CMK (cell line): ENCODE measurements at regions not wholly inside any gene's neighbourhood (a gene's known extent, or its start where the extent isn't known, plus 50 kb on each side); places are given as distances from the start of the nearest gene placed in this dataset.
"Not testable (repeated sequence)": the region's sequence is repeated elsewhere in the genome, so short reads cannot be mapped to it uniquely, and the experiment has no call there.

Experiments used
- DNase-seq: peaks from one replicate; pipeline ENCODE4 v3.0.0-alpha.2; 2010; ENCODE audit warnings: low read depth

DNA sequence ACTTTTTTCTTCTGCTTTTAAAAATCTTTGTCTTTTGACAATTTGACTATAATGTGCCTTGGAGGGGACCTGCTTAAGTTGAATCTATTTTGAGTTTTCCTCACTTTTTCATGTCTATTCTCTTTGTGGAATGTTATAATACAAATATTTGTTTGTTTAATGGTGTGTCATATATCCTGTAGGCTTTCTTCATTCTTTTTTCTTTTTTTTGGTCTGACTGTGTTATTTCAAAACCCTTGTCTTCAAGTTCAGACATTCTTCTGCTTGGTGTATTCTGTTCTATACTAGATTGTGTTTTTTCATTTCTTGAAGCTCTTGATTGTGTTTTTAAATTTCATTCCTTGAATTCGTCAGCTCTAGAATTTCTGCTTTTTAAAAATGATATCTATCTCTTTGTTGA lies 228.2 kb downstream of the STK31 start:
- DNase-seq, result no peak

GRCh38 chr7:23938937-23939552 lies 229.0 kb downstream of the STK31 start:
- DNase-seq, result no peak

GRCh38 chr7:23939747-23940146 lies 229.7 kb downstream of the STK31 start:
- not testable (repeated sequence) for DNase-seq

DNA sequence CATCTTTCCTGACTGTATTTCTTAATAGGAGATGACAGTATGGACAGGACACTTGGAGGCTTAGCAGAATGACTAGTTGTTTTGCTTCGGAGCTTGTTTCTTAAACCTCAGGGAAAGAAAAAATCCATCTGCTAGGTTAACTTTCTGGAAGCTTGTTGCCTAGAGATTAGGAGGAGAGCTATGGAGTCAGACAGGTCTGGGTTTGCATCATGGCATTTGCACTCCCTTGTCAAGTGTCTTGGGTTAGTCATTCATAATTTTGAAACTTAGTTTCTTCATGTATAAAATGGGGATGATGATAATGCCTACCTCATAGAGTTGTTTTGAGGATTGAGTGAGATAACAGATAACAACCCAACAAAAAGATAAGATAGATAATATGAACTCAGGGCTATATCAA lies 231.5 kb downstream of the STK31 start:
- no peak for DNase-seq

- DNase-seq, result no peak
Observed at GRCh38 chr7:23942032-23942431, 232.0 kb downstream of the STK31 start.

DNA sequence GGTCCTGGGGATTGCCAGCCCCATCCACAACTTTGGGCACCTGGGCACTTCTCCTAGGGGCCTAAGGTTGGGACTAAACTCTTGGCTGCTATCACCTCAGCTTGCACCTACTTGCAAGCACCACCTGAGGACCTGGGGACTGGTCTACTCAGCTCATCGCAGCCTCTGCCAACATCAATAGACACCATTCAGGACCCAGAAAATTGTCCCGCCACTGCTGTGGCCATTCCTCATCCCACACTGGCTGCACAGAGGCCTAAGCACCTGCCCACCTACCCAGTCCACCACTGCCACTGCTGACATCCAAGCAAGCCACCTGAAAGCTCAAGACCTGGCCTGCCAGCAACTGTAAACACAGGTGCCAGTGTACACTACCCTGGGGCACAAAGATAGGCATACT lies 234.1 kb downstream of the STK31 start:
- no peak for DNase-seq

DNA sequence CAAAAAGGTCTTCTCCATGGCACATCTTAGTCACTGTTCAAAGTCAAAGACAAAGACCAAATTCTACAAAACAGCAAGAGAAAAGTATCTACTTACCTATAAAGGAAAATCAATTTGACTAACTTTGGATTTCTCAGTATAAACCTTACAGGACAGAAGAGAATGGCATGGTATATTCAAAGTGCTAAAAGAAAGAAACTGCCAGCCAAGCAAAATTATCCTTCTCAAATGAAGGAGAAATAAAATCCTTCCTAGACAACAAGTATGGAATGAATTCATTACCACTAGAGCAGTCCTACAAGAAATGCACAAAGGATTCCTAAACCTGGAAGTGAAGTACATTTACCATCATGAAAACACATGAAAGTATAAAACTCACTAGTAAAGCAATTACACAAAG lies 235.5 kb downstream of the STK31 start:
- DNase-seq, result no peak

- no peak for DNase-seq
Observed at GRCh38 chr7:23955145-23955544, 245.1 kb downstream of the STK31 start.

GRCh38 chr7:23955600-23956149 lies 245.7 kb downstream of the STK31 start:
- DNase-seq, result no peak

GRCh38 chr7:23956772-23957576 lies 247.0 kb downstream of the STK31 start:
- DNase-seq, result no peak

- no peak for DNase-seq
Observed at GRCh38 chr7:23959821-23960220, 249.8 kb downstream of the STK31 start.

GRCh38 chr7:23960361-23960760 lies 250.3 kb downstream of the STK31 start:
- DNase-seq, result no peak

- no peak for DNase-seq
Observed at GRCh38 chr7:23963461-23964165, 253.6 kb downstream of the STK31 start.

GRCh38 chr7:23964715-23965114 lies 254.7 kb downstream of the STK31 start:
- DNase-seq, result no peak

DNA sequence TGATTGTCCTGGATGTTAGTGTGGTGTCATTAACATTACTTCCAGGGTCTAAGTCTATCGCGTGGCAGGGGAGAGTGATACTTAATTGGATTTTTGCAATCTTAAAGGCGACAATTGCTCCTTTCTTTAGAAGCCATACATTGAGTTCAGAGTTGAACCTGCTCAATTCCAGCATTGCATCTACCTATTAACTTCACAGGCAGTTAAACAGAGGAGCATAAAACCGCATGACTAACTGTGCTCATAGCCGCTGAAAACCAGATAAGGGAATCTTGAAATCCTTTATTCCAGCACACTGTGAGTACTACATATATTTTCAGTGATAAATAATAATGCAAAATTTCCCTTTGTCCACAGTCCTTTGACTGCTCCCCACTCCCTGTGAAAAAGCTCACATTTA lies 255.3 kb downstream of the STK31 start:
- DNase-seq, result no peak

- DNase-seq, result no peak
Observed at GRCh38 chr7:23966941-23967340, 256.9 kb downstream of the STK31 start.

GRCh38 chr7:23967949-23968599 lies 258.1 kb downstream of the STK31 start:
- DNase-seq, result no peak

DNA sequence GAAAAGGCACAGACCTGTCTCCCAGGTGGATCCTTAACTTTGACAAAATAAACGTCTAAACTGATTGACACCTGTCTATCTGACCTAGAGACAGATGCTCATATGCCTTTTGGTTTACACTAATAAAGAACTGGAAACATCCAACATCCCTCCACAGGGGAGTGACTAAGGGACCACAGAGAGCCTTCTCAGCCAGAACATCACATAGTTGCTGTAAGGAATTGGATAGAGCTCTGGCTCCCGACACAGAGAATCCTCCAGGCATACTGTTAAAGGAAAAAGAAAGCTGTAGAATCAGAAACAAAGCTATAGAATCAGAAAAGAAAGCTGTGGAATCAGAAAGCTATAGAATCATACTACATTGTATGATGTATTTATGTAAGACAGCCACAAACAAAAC lies 258.8 kb downstream of the STK31 start:
- no peak for DNase-seq

GRCh38 chr7:23969443-23969842 lies 259.4 kb downstream of the STK31 start:
- DNase-seq, result no peak

DNA sequence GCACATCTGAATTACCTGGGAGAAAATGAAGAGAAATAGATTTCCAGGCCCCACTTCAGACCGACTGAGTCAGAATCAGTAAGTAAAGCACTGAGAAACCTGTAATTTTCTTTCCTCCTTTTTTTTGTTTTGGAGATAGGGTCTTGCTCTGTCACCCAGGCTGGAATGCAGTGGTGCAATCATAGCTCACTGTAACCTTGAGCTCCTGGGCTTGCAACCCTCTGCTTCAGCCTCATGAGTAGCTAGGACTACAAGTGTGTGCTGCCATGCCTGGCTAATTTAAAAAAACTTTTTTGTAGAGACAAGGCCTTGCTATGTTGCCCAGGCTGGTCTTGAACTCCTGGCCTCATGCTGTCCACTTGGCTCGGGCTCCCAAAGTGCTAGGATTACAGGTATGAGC lies 260.2 kb downstream of the STK31 start:
- DNase-seq, result no peak

DNA sequence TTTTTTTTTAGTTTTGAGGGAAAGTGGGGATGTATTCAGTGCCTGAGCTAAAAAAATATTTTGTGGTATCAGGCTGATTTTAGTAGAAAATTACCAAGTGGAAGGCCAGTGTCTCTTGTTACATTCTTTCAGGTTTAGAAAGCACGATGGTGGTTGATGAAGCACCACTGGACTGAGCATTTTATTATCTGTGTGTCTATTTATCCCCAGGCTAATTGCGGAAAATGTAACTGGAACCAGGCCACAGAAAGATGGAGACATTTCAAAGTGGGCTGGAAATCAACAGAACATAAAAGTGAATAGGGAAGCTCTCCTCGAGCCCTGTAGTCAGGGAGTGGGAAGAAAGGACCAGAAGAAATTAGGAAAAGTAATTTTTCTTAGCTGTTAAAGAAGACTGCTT lies 261.0 kb downstream of the STK31 start:
- DNase-seq, result no peak

GRCh38 chr7:23972057-23972456 lies 262.0 kb downstream of the STK31 start:
- no peak for DNase-seq
